Colonic mucosa (tissue), 4 donors: ENCODE measurements at regions not wholly inside any gene's neighbourhood (a gene's known extent, or its start where the extent isn't known, plus 50 kb on each side); places are given as distances from the start of the nearest gene placed in this dataset.

Experiments used
- DNase-seq: peaks from one replicate; pipeline ENCODE4 v3.0.0-alpha.2; 2020
- H3K27ac ChIP-seq: fragments of 200-600 bp; one replicate; pipeline ENCODE4 v1.8.0; 2021
- H3K27me3 ChIP-seq: fragments of 200-600 bp; one replicate; pipeline ENCODE4 v1.8.0; 2021
- H3K36me3 ChIP-seq: fragments of 200-600 bp; one replicate; pipeline ENCODE4 v1.8.0; 2021
- H3K4me1 ChIP-seq: fragments of 200-600 bp; one replicate; pipeline ENCODE4 v1.8.0; 2021; ENCODE audit warnings: mild to moderate bottlenecking
- H3K4me3 ChIP-seq: fragments of 200-600 bp; one replicate; pipeline ENCODE4 v1.8.0; 2021
- H3K9ac ChIP-seq, 2 donors: one replicate each; pipeline ENCODE4 v1.7.0; 2013; ENCODE audit warnings: control low read depth in 2 of 2, low read depth in 2 of 2, low read length in 2 of 2
- H3K9me3 ChIP-seq: fragments of 200-600 bp; one replicate; pipeline ENCODE4 v1.8.0; 2021
- CTCF ChIP-seq: fragments of 200-600 bp; IDR thresholded peaks from one replicate; pipeline ENCODE4 v1.8.0; 2022; ENCODE audit warnings: antibody characterized with exemption, mild to moderate bottlenecking
- intact Hi-C: fragments of 100-400 bp; cut with DNase I; formaldehyde crosslinking; loops from one replicate; pipeline ENCODE4 v1.14.1; 2022
- donor health status: healthy.
- donor health status: DM: no; HTN: no; CAD: no.
- donor health status: DM: no; HTN: no; CAD: no.

GRCh38 chr6:3946778-3947177 is 97.6 kb downstream of the FAM50B start:
- TF ChIP-seq CTCF = no peak
- no peak overlapping the region for H3K4me3 ChIP-seq
- H3K4me1 ChIP-seq = no peaks in the 10 kb centered on the region
- H3K27ac ChIP-seq = no peak overlapping the region
- H3K9me3 ChIP-seq = no peaks in the 10 kb centered on the region
- H3K36me3 ChIP-seq = no peaks in the 10 kb centered on the region
- intact Hi-C loops = no loop called here
- H3K27me3 ChIP-seq = no peaks in the 10 kb centered on the region
- no peak for DNase-seq
- no peak overlapping the region for H3K9ac ChIP-seq

GRCh38 chr6:3948866-3949265 is 99.7 kb downstream of the FAM50B start:
- no peaks in the 10 kb centered on the region for H3K9me3 ChIP-seq
- H3K4me1 ChIP-seq = no peaks in the 10 kb centered on the region
- H3K4me3 ChIP-seq = no peak overlapping the region
- H3K9ac ChIP-seq = no peak overlapping the region
- no peak for DNase-seq
- no peak for TF ChIP-seq CTCF
- H3K27ac ChIP-seq = no peak overlapping the region
- intact Hi-C loops = no loop called here
- H3K36me3 ChIP-seq = no peaks in the 10 kb centered on the region
- H3K27me3 ChIP-seq = no peaks in the 10 kb centered on the region

- H3K4me1 ChIP-seq = no peaks in the 10 kb centered on the region
- H3K27me3 ChIP-seq = no peaks in the 10 kb centered on the region
- TF ChIP-seq CTCF = no peak
- H3K27ac ChIP-seq = no peak overlapping the region
- DNase-seq = no peak
- no peak overlapping the region for H3K4me3 ChIP-seq
- intact Hi-C loops = no loop called here
- no peaks in the 10 kb centered on the region for H3K36me3 ChIP-seq
- H3K9ac ChIP-seq = no peak overlapping the region
- H3K9me3 ChIP-seq = no peaks in the 10 kb centered on the region
Measured at GRCh38 chr6:3949521-3949920, 100.3 kb downstream of the FAM50B start.

GRCh38 chr6:3956054-3956453 is 106.9 kb downstream of the FAM50B start:
- Histone ChIP-seq H3K4me3 (no peak overlapping the region), H3K27ac (no peak overlapping the region), H3K27me3 (no peaks in the 10 kb centered on the region), H3K9ac (no peak overlapping the region), H3K36me3 (no peaks in the 10 kb centered on the region), H3K4me1 (no peaks in the 10 kb centered on the region), H3K9me3 (no peaks in the 10 kb centered on the region)
- TF ChIP-seq CTCF = no peak
- intact Hi-C loops = no loop called here
- DNase-seq = no peak

DNA sequence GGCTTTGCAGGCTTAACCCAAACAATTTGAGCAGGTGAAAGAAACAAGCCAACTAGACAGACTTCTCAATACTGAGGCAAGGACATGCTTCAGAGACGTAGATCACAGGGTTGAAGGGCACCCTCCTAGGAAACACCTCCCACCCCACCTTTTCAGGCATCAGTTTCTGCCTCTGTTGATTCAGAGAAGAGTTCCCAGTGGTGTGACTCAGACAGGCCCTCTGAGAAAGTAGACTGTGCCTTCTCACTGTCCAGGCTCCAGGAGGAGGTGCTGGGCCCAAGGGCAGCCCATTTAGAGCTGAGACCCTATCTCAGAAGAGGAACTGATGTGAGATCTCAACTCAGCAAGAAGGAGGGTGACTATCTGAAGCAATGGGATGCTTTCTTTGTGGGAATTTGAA is 108.1 kb downstream of the FAM50B start:
- Histone ChIP-seq H3K9ac (no peak overlapping the region), H3K4me3 (no peak overlapping the region), H3K9me3 (no peaks in the 10 kb centered on the region), H3K36me3 (no peaks in the 10 kb centered on the region), H3K4me1 (no peaks in the 10 kb centered on the region), H3K27ac (no peak overlapping the region), H3K27me3 (no peaks in the 10 kb centered on the region)
- TF ChIP-seq CTCF = no peak
- intact Hi-C loops = no loop called here
- DNase-seq = no peak

DNA sequence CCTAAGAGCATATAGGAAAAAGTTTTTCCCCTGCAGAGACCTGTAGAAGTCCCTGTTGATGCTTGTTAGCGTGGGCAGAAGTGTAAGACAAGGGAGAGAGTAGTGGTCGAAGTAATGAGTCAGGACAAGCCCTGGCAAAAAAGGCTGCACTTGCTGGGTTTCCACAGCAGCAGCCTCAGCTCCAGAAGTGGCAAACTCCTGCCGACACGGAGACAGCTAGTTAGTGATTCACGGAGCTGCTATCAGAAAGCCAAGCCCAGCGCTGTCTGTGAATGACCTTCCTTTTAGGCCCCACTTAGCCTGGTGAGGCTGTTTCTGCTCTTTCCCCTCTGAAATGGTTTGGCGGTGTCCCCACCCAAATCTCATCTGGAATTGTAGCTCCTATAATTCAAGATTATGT is 109.1 kb downstream of the FAM50B start:
- H3K27me3 ChIP-seq = no peaks in the 10 kb centered on the region
- no peaks in the 10 kb centered on the region for H3K36me3 ChIP-seq
- H3K27ac ChIP-seq = no peak overlapping the region
- no peaks in the 10 kb centered on the region for H3K9me3 ChIP-seq
- no peak overlapping the region for H3K4me3 ChIP-seq
- intact Hi-C loops = no loop called here
- TF ChIP-seq CTCF = no peak
- no peak overlapping the region for H3K9ac ChIP-seq
- H3K4me1 ChIP-seq = no peaks in the 10 kb centered on the region
- DNase-seq = no peak
